ENCODE measurements at regions not wholly inside any gene's neighbourhood (a gene's known extent, or its start where the extent isn't known, plus 50 kb on each side); places are given as distances from the start of the nearest gene placed in this dataset.

GRCh38 chr10:123427165-123427786 is 238.9 kb upstream of the GPR26 start:
- TF ChIP-seq POLR2A (IDR thresholded peaks at IDR 0.05) (no peak), CTCF (IDR thresholded peaks at IDR 0.05) (no peak)

Data from stomach (tissue), 4 donors.